GM21360 (cell line): ENCODE measurements at regions not wholly inside any gene's neighbourhood (a gene's known extent, or its start where the extent isn't known, plus 50 kb on each side); places are given as distances from the start of the nearest gene placed in this dataset.
"Not testable (repeated sequence)": the region's sequence is repeated elsewhere in the genome, so short reads cannot be mapped to it uniquely, and the experiment has no call there.

Experiments
- ATAC-seq: cut with Tn5 transposase; IDR thresholded peaks from one replicate; pipeline ENCODE4 v1.9.1; 2021; ENCODE audit warnings: mild to moderate bottlenecking, moderate library complexity; ENCODE audit not compliant: unreplicated experiment

DNA sequence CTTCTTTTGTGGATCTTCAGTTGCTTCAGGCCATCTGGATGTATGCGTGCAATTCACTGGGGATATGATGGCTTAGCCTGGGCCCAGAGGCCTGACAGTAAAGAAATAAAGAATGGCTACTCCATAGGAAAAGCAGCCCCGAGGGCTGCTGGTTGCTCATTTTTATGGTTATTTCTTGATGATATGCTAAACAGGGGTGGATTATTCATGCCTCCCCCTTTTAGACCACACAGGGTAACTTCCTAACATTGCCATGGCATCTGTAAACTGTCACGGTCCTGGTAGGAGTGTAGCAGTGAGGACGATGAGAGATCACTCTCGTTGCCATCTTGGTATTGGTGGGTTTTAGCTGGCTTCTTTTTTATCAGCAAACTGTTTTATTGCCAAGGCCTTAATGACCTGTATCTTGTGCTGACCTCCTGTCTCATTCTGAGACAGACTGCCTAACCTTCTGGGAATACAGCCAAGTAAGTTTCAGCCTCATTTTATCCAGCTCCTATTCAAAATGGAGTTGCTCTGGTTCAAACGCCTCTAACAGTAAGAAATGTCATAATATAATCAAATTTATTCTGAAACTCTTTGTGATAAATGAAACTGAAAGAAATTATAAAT, 60.5 kb downstream of the DSEL start:
- ATAC-seq: no peak

DNA sequence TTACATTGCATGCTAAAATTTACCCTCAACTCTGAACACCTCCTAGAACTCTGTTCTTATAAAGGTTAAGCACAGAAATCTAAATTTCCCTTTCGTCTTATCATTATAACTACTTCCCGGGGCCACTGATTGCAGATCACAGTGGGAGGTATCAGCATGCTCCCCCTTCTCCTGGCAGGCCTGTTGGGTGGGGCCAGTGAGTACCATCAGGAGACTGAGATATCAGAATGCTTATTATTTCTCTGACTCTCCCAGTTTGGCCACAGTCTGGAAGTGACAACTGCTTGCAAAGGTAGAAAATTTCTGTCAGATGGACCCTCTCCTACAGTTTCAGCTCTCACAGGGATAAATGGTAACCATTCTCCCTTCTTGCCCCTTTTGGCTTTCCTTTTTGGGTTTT, 62.6 kb downstream of the DSEL start:
- ATAC-seq: no peak

DNA sequence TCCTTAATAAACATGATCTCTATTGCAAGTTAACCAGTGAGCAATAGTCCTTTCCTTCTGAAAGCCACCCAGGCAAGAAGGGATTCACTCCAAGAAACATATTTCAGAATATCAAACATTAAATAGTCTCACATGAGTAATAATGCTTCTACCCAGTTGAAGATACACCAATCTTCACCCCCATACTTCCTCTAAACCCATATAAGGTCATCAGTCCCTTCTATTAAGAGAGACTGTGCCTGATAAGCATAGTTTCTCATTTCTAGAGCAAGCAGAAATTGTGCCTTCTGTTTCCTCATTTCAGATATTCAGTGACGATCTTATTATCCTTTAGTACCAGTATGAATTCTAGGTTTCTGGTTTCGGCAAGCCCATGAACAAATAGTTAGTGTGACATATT, 64.6 kb downstream of the DSEL start:
- no peak for ATAC-seq

DNA sequence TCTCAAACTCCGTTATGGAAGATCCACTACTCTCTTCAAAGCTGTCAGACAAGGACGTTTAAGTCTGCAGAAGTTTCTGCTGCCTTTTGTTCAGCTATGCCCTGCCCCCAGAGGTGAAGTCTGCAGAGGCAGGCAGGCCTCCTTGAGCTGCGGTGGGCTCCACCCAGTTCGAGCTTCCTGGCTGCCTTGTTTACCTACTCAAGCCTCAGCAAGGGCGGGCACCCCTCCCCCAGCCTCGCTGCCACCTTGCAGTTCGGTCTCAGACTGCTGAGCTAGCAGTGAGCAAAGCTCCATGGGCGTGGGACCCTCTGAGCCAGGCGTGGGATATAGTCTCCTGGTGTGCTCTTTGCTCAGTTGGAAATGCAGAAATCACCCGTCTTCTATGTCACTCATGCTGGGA, 65.4 kb downstream of the DSEL start:
- not testable (repeated sequence) for ATAC-seq

DNA sequence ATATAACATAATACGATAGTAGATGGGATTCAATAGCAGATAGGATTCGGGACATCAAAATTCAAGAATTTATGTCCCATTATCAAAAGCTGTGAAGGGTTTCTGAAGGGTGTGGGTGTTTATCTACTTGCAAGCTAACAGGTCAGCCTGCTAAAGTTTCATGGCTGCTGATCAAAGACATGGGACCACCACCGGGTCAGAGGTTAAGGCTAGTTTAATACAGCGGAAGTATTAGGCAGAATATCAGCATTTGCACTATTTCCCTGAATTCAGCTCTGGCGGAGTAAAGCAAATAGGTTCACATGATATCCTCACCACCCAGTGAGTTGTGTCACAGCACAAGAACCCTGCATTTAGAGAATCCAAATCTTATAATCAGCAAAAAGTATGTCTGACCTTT, 82.5 kb downstream of the DSEL start:
- no peak for ATAC-seq

DNA sequence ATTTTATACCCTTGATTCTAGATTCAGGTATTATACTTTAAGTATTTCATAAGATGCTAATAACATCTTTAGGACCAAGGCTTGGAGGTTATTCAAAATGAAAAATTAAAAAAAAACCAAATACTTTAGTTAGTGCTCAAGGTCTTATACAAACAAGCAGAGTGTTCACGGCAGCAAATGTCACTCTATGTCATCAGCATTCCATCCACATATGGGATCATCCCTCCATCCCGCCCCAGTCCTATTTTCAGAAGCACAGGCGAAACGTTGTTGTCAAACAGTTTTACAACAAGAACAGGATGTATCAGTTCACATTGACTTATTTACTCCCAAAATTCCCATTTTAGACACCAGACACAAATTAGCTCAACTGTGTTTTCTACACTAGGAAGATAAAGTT, 83.7 kb downstream of the DSEL start:
- ATAC-seq: no peak

DNA sequence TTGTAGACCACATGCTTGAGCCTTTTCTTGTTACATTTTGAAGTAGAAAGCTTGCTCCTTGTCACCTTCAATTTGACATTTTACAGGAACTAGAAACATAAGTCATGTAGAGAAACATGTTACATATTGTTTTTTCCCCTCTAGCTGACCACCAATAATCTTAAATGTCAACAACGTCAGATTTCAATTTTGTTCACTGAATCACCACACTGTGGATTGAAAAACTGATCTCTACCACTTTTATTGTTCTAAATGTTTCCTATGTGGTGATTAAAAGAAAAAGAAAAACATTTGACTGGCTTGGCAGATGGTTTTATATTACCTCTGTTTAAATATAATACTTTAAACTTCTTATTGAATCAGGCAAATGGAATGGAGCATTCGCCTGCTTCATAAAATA, 87.7 kb downstream of the DSEL start:
- ATAC-seq: no peak

DNA sequence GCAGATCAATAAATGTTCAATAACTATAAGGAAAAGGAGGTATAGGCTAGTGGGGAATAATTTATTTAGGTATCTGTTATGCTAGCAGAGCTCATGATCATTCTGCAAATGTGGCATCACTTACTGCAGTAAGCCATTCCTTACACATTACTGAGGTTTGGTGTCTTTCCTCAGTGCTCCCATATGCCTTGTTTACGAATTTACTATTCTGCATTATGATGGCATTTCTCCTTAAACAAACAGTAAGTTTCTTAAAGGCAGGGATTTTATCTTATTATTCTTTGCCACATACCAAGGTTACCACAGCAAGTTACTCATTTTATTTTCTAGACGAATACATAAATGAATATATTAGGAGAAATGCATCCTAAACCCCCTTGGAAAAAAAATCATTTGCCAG, 88.4 kb downstream of the DSEL start:
- ATAC-seq: no peak

DNA sequence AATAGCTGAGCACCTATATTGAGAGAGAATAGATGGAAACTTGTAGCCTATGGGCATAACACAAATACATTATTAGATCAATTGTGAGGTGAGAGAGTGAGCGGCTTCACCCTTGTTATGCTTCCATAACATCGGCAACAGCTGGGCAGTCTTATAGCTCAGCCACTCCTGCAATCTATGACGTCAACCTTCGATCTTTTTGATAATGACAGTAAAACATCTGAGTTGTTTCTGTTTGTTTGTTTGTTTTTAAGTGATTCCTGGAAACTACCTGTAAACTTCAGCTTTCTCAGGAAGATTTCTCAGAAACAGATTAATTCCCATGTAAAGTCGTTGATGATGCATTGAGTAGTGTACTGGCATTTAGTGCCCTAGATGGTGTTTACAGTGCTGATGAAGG, 90.0 kb downstream of the DSEL start:
- no peak for ATAC-seq

DNA sequence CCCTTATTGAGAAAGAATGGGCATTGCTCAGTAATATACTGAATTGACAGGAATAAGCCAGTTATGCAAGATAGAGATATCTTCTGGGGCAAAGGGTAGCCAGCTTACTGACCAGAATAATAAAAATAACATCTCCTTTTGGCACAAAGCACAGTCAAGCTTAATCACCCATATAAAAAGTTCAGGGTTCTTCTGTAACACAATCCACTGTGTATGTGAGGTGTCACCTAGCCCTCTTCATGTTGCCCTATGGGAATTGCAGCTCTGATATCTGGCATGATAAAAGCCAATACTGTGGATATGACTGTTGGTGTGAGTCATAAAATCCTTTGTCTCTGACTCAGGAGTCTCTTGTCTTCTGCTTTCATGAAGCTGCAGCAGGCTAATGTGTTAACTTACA, 90.8 kb downstream of the DSEL start:
- ATAC-seq: no peak

DNA sequence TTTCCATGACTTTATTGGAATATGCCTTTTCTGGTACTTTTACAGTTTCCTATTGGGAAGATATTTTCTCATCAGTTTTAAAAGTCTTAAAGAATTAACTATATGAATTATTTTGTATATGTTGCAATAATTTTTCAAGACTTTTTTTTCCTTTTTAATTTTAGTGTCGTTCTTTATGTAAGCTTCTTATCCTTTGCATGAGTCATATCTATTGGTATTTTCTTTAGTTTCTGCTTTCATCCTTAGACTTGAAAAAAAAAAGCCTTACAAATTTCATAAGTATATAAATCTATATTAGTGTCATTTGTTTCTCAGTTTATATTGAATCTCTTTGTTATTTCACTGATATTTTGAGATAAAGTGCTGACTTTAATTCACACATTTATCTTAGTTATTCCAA, 94.9 kb downstream of the DSEL start:
- ATAC-seq: no peak

DNA sequence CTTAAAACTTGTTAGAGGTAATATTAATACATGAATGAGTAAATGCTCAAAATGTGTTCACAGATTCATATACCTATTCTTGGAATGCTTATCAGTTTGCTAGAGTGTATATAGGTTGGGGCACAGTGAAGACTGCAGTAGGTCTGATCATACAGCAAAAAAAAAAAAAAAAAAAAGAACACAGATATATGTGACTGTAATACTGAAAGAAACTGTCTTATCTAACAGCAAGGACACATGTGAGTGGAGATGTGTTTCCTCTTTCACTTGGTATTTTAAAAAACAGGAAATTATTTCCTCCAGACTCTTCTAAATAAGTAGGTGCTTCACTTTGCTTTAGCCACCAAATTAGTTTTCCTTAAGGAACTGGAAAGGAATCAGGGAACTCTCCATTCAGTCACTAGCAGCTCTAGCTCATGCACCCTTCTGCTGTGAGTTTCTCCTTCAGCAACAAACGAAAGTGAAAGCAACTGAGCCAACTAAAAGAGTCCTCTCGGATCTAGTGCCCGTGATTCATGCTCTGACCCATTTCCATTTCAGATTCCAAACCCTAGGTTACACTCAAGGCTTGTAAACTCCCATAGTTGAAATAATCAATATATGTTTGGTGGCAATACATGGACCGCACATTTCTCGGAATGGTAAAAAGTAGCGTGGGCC, 98.5 kb downstream of the DSEL start:
- ATAC-seq: no peak

DNA sequence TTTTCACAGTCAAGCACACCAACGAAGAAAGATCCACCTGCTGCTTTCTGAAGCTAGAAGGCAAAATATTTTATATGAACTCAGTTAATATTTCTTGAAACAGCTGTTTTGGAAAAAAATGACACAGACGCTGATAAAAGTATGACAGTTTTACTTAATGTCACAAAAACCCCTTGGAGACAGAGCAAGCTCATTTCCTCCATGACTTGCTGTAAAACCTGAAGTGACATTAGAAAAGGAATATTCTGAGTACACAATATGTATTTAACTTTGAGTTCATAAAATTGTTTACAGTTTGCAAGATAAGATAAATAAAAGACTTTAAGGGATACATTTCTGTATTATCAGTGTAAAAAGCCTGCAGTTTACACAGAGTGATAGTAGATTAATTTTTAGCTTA, 105.4 kb downstream of the DSEL start:
- ATAC-seq: no peak

DNA sequence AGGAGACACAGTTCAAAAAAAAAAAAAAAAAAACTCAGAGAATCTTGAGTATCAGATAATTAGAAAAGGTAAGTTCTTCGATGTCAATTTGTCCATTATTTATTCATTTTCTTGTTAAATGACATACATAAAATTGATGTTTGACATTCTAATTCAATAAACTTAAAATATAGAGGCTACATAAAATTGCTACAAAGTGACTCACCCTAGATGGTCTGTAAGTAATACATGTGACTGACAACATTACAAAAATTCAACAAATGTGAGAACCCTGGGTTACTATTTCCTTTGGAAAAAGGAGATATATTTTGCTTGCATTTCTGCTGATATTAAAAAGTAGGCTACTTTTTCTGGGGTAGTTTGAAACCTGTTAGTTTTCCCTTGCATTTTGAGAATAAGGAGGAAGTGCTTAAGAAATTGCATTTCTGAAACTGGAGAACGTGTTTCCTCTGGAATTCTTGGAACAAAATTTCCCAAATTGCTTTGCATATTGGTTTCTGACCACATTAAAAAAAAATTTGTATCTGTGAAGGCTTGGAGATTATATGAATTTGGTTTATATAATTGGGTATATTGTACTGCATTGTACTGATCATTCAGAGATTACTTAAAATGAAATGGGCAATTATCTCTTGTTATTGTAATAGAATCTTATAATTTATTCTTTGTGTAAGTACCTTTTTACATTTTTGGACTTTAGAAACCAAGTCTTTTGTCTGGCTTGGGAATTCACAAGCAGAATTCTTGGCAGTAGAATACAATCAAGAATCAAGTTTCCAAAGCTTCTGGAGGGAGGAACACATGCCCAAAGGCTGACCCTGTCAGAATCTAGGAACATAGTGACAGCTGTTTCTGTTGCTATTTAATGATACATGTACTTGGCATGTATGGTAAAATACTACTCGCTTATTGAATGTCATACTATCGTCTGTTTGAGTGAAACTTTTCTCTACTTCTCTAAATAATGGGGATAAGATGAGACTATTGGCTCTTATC, 106.1 kb downstream of the DSEL start:
- no peak for ATAC-seq

DNA sequence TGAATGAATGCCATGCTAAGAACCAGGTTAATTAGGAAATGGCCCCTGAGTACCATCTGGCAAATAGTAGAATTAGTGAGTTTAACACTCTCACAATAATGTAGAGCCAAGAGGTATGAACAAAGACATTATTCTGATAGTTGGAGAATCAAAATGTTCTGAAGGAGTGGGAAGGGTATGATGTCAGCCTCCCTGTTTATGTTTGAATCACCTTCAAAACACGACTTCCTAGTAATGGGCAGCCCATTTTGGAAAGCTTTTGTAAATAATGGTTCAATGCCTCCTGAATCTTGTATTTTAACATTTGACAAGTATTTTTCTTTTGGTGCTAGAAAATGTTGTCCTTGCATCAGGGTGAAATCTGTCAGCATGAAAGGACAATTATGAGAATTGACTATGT, 108.3 kb downstream of the DSEL start:
- ATAC-seq: no peak

DNA sequence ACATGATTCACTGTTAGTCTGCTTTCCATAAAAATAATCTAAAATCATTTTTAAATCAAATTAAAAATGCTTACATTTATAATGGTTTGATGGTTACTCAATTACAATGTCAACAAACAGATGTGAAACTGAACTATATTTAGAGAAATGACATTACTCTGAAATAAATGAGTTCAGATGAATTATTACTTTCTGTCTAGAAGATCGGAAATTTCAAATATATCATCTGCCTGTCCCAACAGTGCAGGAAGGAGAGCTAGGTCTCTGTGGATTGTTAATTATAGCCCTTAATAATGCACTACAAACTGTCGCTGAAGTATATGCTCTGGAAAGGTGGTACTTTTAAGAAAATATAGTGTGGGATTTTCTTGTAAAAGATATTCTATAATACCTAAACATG, 109.8 kb downstream of the DSEL start:
- no peak for ATAC-seq

DNA sequence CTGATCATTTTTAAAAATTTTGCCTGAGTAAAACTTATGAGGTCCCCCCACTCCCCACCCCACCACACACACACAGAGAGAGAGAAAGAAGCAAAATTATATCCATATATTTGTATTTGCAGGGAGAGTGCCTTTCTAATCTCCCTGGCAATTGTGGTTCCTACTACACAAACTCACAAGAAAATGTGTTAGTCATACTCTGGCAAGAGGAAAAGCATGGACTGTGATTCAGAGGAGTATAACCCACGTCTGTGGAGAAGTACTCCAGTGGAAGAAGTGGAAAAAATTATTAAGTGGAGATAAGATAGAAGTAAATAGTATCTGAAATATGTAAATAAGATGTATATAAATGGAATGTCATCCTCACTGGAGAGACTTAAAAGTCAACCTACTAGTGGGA, 114.0 kb downstream of the DSEL start:
- no peak for ATAC-seq

DNA sequence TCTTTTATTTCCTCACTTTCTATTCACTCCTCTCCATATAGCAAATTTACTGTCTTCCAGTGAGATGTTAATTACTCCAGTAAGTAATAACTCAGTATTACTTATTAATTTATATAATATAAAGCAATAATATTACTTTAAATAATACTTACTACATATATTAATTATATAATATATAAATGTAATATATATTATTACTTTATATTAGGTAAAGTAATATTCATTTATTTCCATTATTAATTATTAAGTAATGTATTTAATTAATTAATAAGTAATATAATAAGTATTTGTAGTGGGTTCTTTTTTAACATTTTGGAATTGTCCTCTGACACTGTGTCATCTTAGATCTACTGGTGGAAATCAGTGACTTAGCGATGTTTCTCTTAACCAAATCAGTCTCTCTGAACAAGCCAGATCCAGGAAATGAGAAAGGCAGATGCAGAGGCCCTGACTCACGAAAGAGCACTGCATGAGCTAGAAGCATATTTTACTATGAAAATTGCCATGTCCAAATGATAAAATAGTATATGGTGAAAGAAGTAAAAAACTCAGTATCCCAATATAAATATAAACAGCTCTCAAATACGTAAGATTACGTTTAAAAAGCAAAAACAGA, 115.9 kb downstream of the DSEL start:
- ATAC-seq: no peak

DNA sequence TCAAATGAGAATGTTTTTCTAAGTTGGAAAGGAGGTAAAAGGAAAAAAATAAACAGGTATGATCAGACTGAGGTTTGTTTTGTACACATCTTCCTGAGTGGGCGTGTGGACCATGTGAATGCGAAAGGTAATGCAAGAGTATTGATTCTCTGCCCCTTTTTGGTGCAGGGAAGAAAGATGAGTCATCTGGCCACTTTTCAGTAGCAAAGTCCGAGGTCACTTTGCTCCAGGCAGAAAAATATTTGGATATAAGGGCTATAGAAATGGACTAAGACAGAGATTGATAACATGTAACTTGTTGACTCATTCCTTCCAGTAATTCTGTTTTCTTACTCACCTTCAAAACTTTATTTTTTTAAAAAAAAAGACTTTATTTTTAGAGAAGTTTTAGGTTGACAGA, 130.5 kb downstream of the DSEL start:
- ATAC-seq: no peak

DNA sequence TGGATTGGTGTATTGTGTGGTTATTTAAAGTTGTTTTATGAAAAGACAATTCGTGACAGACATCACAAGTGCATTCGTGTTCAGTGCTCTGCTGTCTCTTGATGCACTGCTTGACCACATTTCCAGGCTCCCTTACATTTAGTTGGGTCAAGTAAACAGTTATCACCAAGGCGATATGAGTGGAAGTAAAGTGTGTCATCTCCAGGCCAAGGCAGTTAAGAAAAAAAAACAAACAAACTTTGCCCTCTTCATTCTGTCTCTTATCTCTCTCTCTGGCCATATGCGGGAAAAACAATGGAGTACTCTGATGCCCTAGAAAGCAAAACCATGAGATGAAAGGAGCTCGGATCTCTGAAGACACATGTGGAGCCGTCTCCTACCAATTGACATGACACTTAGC, 131.1 kb downstream of the DSEL start:
- no peak for ATAC-seq

DNA sequence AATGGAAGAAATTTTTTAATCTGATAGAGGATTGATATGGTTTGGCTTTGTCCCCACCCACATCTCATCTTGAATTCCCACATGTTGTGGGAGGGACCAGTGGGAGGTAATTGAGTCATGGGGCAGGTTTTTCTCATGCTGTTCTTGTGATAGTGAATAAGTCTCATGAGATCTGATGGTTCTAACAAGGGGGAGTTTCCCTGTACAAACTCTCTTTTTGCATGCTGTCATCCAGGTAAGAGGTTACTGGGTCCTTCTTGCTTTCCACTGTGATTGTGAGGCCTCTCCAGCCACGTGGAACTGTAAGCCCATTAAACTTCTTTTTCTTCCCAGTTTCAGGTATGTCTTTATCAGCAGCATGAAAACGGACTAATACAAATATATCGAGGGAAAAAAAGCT, 132.5 kb downstream of the DSEL start:
- ATAC-seq: not testable (repeated sequence)
